OCI-LY1 (cell line): ENCODE measurements at regions not wholly inside any gene's neighbourhood (a gene's known extent, or its start where the extent isn't known, plus 50 kb on each side); places are given as distances from the start of the nearest gene placed in this dataset.

Source experiments
- H2AFZ ChIP-seq: fragments of 200-600 bp; sonication (generic), shearing (Covaris generic); 2 replicates; pipeline ENCODE4 v1.6.0; 2014; ENCODE audit warnings: antibody characterized with exemption, mild to moderate bottlenecking, low read length
- H3F3A ChIP-seq: fragments of 200-600 bp; sonication (generic), shearing (Covaris generic); 2 replicates; pipeline ENCODE4 v1.6.0; 2014; ENCODE audit warnings: mild to moderate bottlenecking, antibody characterized with exemption, low read length, moderate library complexity; ENCODE audit not compliant: insufficient read depth
- H3K27ac ChIP-seq: fragments of 200-600 bp; sonication (generic); 2 replicates; pipeline ENCODE4 v1.5.1; 2014; ENCODE audit warnings: low read length, mixed run types, mild to moderate bottlenecking, low read depth; ENCODE audit not compliant: poor library complexity, severe bottlenecking
- H3K27me3 ChIP-seq: fragments of 200-600 bp; sonication (generic); 2 replicates; pipeline ENCODE4 v1.6.0; 2014; ENCODE audit warnings: antibody characterized with exemption, mild to moderate bottlenecking, low read length, moderate library complexity; ENCODE audit not compliant: insufficient read depth
- H3K36me3 ChIP-seq: fragments of 200-600 bp; sonication (generic); 2 replicates; pipeline ENCODE4 v1.6.1; 2014; ENCODE audit warnings: mild to moderate bottlenecking, antibody characterized with exemption, low read length, moderate library complexity, mixed read lengths; ENCODE audit not compliant: insufficient read depth
- H3K4me1 ChIP-seq: fragments of 200-600 bp; sonication (generic); 2 replicates; pipeline ENCODE4 v1.5.1; 2014; ENCODE audit warnings: mild to moderate bottlenecking, low read length, moderate library complexity; ENCODE audit not compliant: insufficient read depth, severe bottlenecking
- H3K4me2 ChIP-seq: fragments of 200-600 bp; sonication (generic), shearing (Covaris generic); 2 replicates; pipeline ENCODE4 v1.6.1; 2014; ENCODE audit warnings: low read length
- H3K4me3 ChIP-seq: fragments of 200-600 bp; sonication (generic); 2 replicates; pipeline ENCODE4 v1.5.1; 2014; ENCODE audit warnings: low read length, low read depth, mild to moderate bottlenecking, mixed read lengths; ENCODE audit not compliant: poor library complexity, severe bottlenecking
- H3K79me2 ChIP-seq: fragments of 200-600 bp; shearing (Covaris generic); 2 replicates; pipeline ENCODE4 v1.6.1; 2016; ENCODE audit warnings: mixed run types, low read length, mixed read lengths; ENCODE audit not compliant: insufficient read depth
- H3K9ac ChIP-seq: fragments of 200-600 bp; sonication (generic), shearing (Covaris generic); 2 replicates; pipeline ENCODE4 v1.6.1; 2014; ENCODE audit warnings: mild to moderate bottlenecking, low read length, mixed read lengths
- H3K9me2 ChIP-seq: fragments of 200-600 bp; sonication (generic), shearing (Covaris generic); 2 replicates; pipeline ENCODE4 v1.6.1; 2014; ENCODE audit warnings: low read depth, mild to moderate bottlenecking, low read length, mixed read lengths
- H3K9me3 ChIP-seq: fragments of 200-600 bp; shearing (Covaris generic); 2 replicates; pipeline ENCODE4 v1.6.1; 2014; ENCODE audit warnings: low read length, mixed read lengths
- H4K20me1 ChIP-seq: fragments of 200-600 bp; sonication (generic), shearing (Covaris generic); 2 replicates; pipeline ENCODE4 v1.6.0; 2016; ENCODE audit warnings: mild to moderate bottlenecking, low read length; ENCODE audit not compliant: insufficient read depth
- CTCF ChIP-seq: fragments of 200-600 bp; sonication (generic), shearing (Covaris generic); IDR thresholded peaks from 2 replicates; pipeline ENCODE4 v1.5.1; 2017; ENCODE audit warnings: mild to moderate bottlenecking, antibody characterized with exemption, low read length, moderate library complexity, mixed read lengths
- EZH2 ChIP-seq: fragments of 200-600 bp; sonication (generic), shearing (Covaris generic); IDR thresholded peaks from 2 replicates; pipeline ENCODE4 v1.8.0; 2017; ENCODE audit warnings: borderline replicate concordance, mixed run types, mild to moderate bottlenecking, antibody characterized with exemption, low read length, moderate library complexity, mixed read lengths

- Histone ChIP-seq H3K9ac (no peak overlapping the region), H4K20me1 (no peaks in the 10 kb centered on the region), H3K9me3 (no peaks in the 10 kb centered on the region), H3K27me3 (no peaks in the 10 kb centered on the region), H3K4me2 (no peak overlapping the region), H3K79me2 (no peaks in the 10 kb centered on the region), H3K9me2 (no peaks in the 10 kb centered on the region), H3K27ac (no peak overlapping the region), H2AFZ (no peak overlapping the region), H3K4me1 (no peaks in the 10 kb centered on the region), H3K4me3 (no peak overlapping the region), H3F3A (no peaks in the 10 kb centered on the region), H3K36me3 (no peaks in the 10 kb centered on the region)
- TF ChIP-seq CTCF (no peak), EZH2 (no peak)
These were observed 599.2 kb upstream of the PCDH15 start for GRCh38 chr10:55400075-55400849.

- Histone ChIP-seq H2AFZ (no peak overlapping the region), H3K79me2 (no peaks in the 10 kb centered on the region), H3K27ac (no peak overlapping the region), H3K9ac (no peak overlapping the region), H3K27me3 (no peaks in the 10 kb centered on the region), H3F3A (no peaks in the 10 kb centered on the region), H3K36me3 (no peaks in the 10 kb centered on the region), H3K9me3 (no peaks in the 10 kb centered on the region), H4K20me1 (no peaks in the 10 kb centered on the region), H3K4me1 (no peaks in the 10 kb centered on the region), H3K4me2 (no peak overlapping the region), H3K4me3 (no peak overlapping the region), H3K9me2 (no peaks in the 10 kb centered on the region)
- TF ChIP-seq CTCF (no peak), EZH2 (no peak)
These were observed 597.5 kb upstream of the PCDH15 start for GRCh38 chr10:55398497-55398882.

GRCh38 chr10:55397777-55398496, 596.9 kb upstream of the PCDH15 start:
- no peak overlapping the region for H3K4me3 ChIP-seq
- TF ChIP-seq CTCF (no peak), EZH2 (no peak)
- H3K4me2 ChIP-seq, result no peak overlapping the region
- H3K9me2 ChIP-seq, result no peaks in the 10 kb centered on the region
- no peaks in the 10 kb centered on the region for H4K20me1 ChIP-seq
- H3K4me1 ChIP-seq, result no peaks in the 10 kb centered on the region
- no peaks in the 10 kb centered on the region for H3K36me3 ChIP-seq
- no peaks in the 10 kb centered on the region for H3F3A ChIP-seq
- H3K9ac ChIP-seq, result no peak overlapping the region
- H3K27ac ChIP-seq, result no peak overlapping the region
- no peaks in the 10 kb centered on the region for H3K79me2 ChIP-seq
- H3K27me3 ChIP-seq, result no peaks in the 10 kb centered on the region
- H3K9me3 ChIP-seq, result no peaks in the 10 kb centered on the region
- no peak overlapping the region for H2AFZ ChIP-seq
